GM21390 (cell line): ENCODE measurements at regions not wholly inside any gene's neighbourhood (a gene's known extent, or its start where the extent isn't known, plus 50 kb on each side); places are given as distances from the start of the nearest gene placed in this dataset.

Experiments used
- ATAC-seq: cut with Tn5 transposase; IDR thresholded peaks from one replicate; pipeline ENCODE4 v1.9.1; 2021; ENCODE audit not compliant: unreplicated experiment

DNA sequence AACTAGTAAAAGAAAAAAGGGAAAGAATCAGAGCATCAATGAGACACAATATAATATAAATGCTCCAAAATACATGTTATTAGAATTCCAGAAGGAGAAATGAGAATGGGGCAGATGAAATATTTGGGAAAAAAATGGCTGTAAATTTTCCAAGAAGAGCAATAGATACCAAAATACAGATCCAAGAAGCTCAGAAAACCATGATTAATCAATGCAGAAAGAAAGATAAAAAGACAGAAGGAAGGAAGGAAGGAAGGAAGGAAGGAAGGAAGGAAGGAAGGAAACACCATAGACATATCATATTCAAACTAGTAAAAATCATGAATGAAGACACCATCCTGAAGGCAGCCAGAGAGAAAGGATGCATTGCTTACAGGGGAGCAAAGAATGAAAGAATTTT, 920.9 kb downstream of the EFNA5 start:
- ATAC-seq = no peak

DNA sequence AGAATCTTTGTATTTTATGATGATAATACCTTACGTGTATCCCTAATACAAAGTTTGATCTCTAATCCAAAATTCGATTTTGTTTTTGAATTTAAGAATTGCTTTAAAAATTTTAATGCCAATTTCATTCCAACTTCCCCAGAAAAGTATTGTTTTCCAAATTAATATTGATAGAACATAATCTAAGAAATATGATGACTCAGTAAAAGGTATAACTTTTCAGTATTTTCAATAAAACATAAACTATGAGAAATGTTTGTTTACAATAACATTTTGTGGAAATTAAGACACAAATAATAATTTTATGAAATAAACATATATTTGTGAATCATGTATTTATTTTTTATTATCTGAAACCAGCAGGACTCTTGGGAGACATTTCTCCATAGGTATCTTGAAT, 931.6 kb downstream of the EFNA5 start:
- ATAC-seq = no peak

GRCh38 chr5:106737111-106737510, 933.6 kb downstream of the EFNA5 start:
- ATAC-seq = no peak

- ATAC-seq = no peak
Observed at GRCh38 chr5:106732624-106733023, 938.1 kb downstream of the EFNA5 start.

- no peak for ATAC-seq
Observed at GRCh38 chr5:106730912-106731311, 939.8 kb downstream of the EFNA5 start.

DNA sequence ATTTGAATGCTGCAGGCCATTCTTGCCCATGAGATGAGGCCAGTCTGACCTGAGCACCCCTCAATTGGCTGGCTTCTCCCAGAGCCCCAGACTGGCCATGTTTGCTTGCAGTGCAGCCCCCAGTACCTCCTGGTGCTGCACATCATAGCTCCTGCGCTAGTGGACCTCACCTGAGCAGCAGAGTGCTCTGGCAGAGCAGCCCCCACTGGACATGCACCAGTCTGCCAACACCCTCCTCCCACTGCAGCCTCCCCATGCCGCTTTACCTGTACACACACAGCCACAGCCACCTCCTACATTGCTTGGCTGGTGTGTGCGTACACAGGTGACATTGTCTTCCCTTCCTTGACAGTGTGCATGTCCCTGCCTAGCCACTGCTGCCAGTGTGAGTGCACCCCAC, 940.2 kb downstream of the EFNA5 start:
- no peak for ATAC-seq

- no peak for ATAC-seq
Observed at GRCh38 chr5:106728208-106728607, 942.5 kb downstream of the EFNA5 start.

DNA sequence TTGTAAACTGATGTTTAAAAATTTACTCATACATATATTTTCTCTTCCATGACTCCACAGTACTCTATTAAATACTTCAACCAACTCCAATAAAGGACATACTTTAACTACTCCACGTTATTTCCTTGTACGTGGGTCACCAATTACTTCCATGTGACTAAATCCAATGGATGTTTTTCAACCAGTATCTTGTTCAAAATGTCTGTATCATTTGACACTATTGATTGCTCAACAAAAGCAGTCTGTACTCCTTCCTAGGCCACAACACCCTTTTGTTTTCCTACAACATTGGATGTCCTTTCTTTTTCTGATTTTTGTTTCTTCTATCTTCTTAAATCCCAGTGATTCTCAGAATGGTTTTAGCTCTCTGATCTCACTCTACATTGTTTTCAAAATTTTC, 943.7 kb downstream of the EFNA5 start:
- ATAC-seq = no peak

DNA sequence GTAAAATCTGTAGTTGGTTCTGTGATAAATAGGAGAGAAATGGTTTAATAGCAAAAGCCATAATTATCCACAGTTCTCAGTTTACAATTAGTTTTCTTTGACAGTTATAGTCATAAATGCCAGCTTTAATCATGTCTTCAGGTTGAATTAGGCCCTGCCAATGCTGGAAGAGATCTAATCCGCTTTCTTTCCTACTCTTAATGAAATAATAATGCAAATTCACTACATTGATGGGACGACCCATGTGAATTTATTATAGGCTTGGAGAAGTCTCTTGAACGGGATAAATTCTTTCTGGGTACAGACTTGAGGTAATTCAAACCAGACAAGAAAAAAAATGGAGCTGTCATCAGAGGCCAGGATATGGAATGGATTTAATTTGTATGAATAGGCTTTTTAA, 950.4 kb downstream of the EFNA5 start:
- ATAC-seq = no peak

GRCh38 chr5:106699796-106700195, 970.9 kb downstream of the EFNA5 start:
- no peak for ATAC-seq

DNA sequence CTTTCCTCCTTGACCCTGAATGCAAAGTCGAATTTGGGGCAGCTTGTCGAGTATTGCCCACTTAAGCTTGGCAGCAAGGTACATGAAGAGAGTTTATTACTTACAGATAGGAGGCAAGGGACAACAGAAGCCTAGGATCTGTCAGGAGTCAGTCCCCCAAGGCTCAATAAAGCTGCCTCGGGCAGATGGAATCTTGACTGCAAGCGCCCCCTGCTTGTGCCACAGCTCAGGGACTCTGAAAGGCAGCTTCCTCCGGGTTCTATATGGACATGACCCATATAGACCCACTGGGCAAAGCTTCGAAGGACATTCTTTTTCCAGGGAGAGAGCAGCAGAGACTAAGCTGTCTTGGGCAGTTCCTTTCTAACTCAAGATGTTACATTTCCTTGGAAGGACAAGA, 971.5 kb downstream of the EFNA5 start:
- no peak for ATAC-seq

DNA sequence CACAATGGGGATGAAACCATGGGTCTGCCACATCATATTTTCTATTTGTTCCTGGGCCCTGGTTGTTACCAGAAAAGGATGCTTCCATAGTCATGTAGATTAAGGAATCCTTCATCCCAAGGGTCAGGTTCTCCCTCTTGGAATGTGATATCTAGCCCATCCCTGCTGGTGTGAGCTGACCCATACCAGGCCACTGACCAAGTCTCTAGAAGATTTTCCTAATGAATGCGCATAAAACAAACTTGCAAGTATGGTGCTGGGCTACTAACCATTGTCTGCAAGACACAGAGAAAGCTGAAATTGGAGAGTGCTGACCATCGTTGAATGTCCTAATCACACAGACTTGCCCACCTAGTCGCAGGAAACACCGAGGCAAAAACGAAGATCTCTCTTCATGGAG, 972.6 kb downstream of the EFNA5 start:
- ATAC-seq = no peak

GRCh38 chr5:106691701-106692100, 979.0 kb downstream of the EFNA5 start:
- no peak for ATAC-seq

DNA sequence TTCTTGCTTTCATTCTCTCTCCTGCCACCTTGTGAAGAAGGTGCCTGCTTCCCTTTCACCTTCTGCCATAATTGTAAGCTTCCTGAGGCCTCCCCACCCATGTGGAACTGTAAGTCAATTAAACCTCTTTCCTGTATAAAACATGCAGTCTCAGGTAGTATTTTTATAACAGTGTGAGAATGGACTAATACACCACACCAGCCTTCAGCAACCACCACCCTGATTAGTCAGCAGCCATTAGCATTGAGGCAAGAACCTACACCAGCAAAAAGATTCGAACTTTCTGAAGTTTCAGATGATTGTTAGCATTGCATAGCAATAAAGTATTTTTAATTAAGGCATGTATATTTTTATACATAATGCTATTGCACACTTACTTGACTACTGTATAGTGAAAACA, 980.2 kb downstream of the EFNA5 start:
- no peak for ATAC-seq

- ATAC-seq = peak; percentile 78
Observed at GRCh38 chr5:106680330-106680729, 990.4 kb downstream of the EFNA5 start.

DNA sequence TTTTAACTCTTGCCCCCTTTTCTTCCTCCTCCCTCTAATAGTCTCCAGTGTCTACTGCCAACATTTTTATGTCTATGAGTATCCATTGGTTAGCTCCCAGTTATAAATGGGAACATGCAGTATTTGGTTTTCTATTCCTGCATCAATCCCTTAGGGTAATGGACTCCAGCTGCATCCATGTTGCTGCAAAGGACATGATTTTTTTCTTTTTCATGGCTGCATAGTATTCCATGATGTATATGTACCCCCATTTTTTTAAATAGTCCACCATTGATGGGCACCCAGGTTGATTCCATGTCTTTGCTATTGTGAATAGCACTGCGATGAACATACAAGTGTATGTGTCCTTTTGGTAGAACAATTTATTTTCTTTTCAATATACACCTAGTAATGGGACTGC, 993.7 kb downstream of the EFNA5 start:
- ATAC-seq = no peak

DNA sequence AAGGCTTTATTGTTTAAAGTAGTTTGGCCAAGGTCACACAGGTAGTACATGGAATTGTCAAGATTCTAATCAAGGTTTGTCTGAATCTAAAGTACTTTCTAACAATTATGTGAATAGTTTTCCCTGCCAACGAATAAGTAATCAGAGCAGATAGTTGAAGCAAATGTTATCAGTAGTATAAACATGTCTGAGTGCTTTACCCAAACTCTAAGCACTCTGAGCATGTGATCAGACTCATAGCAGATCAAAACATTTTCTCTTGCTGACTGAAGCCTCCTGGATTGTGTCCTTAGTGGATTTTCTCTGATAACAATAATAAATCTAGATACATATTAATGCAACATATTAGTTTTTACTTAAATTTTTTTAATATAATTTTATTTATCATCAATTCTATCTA, 995.0 kb downstream of the EFNA5 start:
- no peak for ATAC-seq

- no peak for ATAC-seq
Observed at GRCh38 chr5:106673941-106674340, 996.8 kb downstream of the EFNA5 start.

GRCh38 chr5:106661866-106662265, 1008.9 kb downstream of the EFNA5 start:
- ATAC-seq = no peak

DNA sequence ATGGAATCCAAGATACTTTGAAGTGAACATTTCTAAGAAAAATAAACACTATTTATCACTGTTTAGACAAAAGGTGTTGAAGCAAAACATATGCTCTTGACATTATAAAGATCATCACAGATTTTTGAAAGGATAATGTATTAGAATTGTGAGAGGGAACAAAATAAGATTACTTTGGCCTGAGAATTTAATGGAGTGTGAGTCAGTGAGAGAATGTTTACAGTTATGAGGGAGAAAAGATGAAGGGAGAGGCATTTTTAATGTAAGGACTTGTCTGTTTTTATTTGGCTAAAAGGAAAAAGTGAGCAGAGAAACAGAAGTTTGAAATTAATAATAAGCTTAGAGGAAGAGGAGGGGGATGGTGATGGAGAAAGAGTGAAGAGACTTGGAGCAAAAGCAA, 1010.1 kb downstream of the EFNA5 start:
- ATAC-seq = no peak

- ATAC-seq = no peak
Observed at GRCh38 chr5:106658150-106658549, 1012.6 kb downstream of the EFNA5 start.

DNA sequence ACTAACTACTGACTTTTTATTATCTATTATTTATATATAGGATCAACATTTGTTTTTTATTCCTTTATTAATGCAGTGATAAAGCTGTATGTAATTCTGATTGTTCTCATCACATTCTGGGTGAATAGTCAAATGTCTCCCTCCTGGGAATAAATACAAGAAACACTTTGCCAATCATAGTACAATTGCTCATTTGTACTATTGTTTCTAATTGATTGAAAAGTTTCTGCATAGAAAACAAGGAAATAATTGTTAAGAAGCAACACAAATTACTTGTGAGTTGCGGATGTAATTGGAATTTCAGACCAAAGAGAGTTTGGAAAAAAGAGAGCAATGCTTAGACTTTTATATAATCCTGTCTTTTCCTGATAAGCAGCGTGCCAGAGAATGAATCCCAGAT, 1013.9 kb downstream of the EFNA5 start:
- ATAC-seq = no peak

DNA sequence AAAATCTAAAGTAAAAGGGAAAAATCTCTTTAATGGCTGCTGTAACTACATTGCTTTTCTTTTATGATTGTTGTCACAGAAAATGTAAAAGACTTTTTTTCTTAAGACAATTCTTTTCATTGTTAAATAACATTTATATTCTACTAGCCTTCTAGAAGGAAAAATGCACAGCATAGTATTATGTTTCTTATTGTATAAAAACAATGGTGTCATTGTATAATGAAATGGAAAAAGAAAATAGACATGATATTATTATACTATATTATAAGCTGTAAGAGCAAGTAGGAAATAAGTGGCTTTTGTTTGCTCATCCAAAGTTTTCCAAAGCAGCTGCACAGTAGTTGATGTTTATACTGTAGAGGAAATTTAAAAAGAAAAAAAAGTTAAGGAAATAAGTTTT, 1021.7 kb downstream of the EFNA5 start:
- no peak for ATAC-seq

DNA sequence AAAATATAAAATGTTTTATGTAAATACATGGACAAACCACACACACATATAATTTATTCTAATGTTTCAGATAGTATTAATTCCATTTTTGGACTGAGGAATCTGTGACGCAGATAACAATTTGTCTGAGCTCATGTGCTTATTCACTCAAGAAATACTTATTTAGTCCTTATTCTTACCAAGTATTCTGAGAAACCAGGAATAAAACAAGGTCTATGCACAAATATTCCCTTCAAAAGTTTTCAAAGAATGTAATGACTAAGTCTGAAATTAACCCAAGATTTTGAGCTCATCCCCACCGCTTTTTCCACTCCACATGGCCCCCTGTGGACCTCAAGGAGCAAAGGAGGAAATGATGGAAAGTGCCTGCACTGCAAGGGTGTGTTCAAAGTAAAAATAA, 1022.3 kb downstream of the EFNA5 start:
- ATAC-seq = no peak
